GM12891 (cell line): ENCODE measurements at regions not wholly inside any gene's neighbourhood (a gene's known extent, or its start where the extent isn't known, plus 50 kb on each side); places are given as distances from the start of the nearest gene placed in this dataset.

Experiments used
- POLR2A ChIP-seq: IDR thresholded peaks from 2 replicates; pipeline ENCODE4 v1.6.1; 2011; ENCODE audit warnings: low read depth, low read length, control low read depth
- POLR2AphosphoS5 ChIP-seq: IDR thresholded peaks from 2 replicates; pipeline ENCODE4 v1.6.1; 2011; ENCODE audit warnings: low read depth, low read length, control low read depth
- SPI1 ChIP-seq: IDR thresholded peaks from 2 replicates; pipeline ENCODE4 v1.6.1; 2011; ENCODE audit warnings: low read depth, low read length, control low read depth
- TAF1 ChIP-seq: IDR thresholded peaks from 2 replicates; pipeline ENCODE4 v1.6.1; 2011; ENCODE audit warnings: low read depth, low read length, control low read depth

GRCh38 chr6:134725590-134725989 lies 224.3 kb downstream of the ALDH8A1 start:
- TF ChIP-seq TAF1 (no peak), POLR2AphosphoS5 (no peak), POLR2A (no peak), SPI1 (no peak)
